CD4-positive, alpha-beta T cell (primary cell): ENCODE measurements at regions not wholly inside any gene's neighbourhood (a gene's known extent, or its start where the extent isn't known, plus 50 kb on each side); places are given as distances from the start of the nearest gene placed in this dataset.

Source experiments
- ATAC-seq: fragments of 200-7000 bp; cut with Tn5 transposase; one replicate; pipeline ENCODE4 v1.10.0; 2022; ENCODE audit warnings: mild to moderate bottlenecking; ENCODE audit not compliant: poor library complexity
- CTCF ChIA-PET: fragments of 350-600 bp; sonication (Branson Sonifier 250); formaldehyde crosslinking; loops from one replicate; lab custom pipeline; 2021; ENCODE audit warnings: antibody characterized with exemption, inconsistent platforms; lab: Charles Lee
- POLR2A ChIA-PET: fragments of 350-600 bp; sonication (Branson Sonifier 250); formaldehyde crosslinking; loops from one replicate; lab custom pipeline; 2021; ENCODE audit warnings: antibody characterized with exemption, inconsistent platforms; lab: Charles Lee
- DNase-seq, 14 experiments: peaks; one replicate each; pipeline ENCODE4 v3.0.0-alpha.2; 2013 to 2020; ENCODE audit warnings: mixed read lengths in 2 of 14
- H3K27ac ChIP-seq, 2 donors: one replicate each; pipeline versions ENCODE4 v1.5.1 to v1.7.0; 2013; ENCODE audit warnings: low read length in 2 of 2, low read depth in 1 of 2, mild to moderate bottlenecking in 1 of 2
- H3K27me3 ChIP-seq, 2 experiments: 1 replicate in 1 of 2; 2 replicates in 1 of 2; pipeline versions ENCODE4 v1.6.1 to v1.7.0; 2013; ENCODE audit warnings: low read length in 2 of 2, control low read depth in 1 of 2, mild to moderate bottlenecking in 1 of 2, moderate library complexity in 1 of 2; ENCODE audit not compliant: insufficient read depth in 2 of 2, control insufficient read depth in 1 of 2
- H3K36me3 ChIP-seq: one replicate; pipeline ENCODE4 v1.6.1; 2013; ENCODE audit warnings: low read length, control low read depth; ENCODE audit not compliant: insufficient read depth
- H3K4me1 ChIP-seq: one replicate; pipeline ENCODE4 v1.6.1; 2013; ENCODE audit warnings: low read length, control low read depth; ENCODE audit not compliant: insufficient read depth
- H3K4me3 ChIP-seq: one replicate; pipeline ENCODE4 v1.5.1; 2013; ENCODE audit warnings: mild to moderate bottlenecking, low read length, moderate library complexity
- H3K9me3 ChIP-seq, 2 experiments: 1 replicate in 1 of 2; 2 replicates in 1 of 2; pipeline versions ENCODE4 v1.6.1 to v1.7.0; 2013; ENCODE audit warnings: low read length in 2 of 2, mild to moderate bottlenecking in 2 of 2, control low read depth in 1 of 2, moderate library complexity in 1 of 2; ENCODE audit not compliant: control insufficient read depth in 1 of 2, insufficient read depth in 1 of 2
- H3K27ac Mint-ChIP-seq: one replicate; pipeline ENCODE4 v1.8.0; 2020; ENCODE audit warnings: mixed read lengths
- H3K27me3 Mint-ChIP-seq: one replicate; pipeline ENCODE4 v1.8.0; 2021; ENCODE audit warnings: mixed read lengths
- H3K36me3 Mint-ChIP-seq: one replicate; pipeline ENCODE4 v1.8.0; 2021; ENCODE audit warnings: low read depth, mixed read lengths
- H3K4me1 Mint-ChIP-seq: one replicate; pipeline ENCODE4 v1.8.0; 2021; ENCODE audit warnings: low read depth, mixed read lengths
- H3K4me3 Mint-ChIP-seq: one replicate; pipeline ENCODE4 v1.8.0; 2020; ENCODE audit warnings: mild to moderate bottlenecking, mixed read lengths
- H3K9me3 Mint-ChIP-seq: one replicate; pipeline ENCODE4 v1.8.0; 2020; ENCODE audit warnings: mixed read lengths
- CTCF ChIP-seq: fragments of 200-600 bp; IDR thresholded peaks from one replicate; pipeline ENCODE4 v1.8.0; 2022; ENCODE audit warnings: antibody characterized with exemption, mild to moderate bottlenecking
- intact Hi-C, 2 experiments: fragments of 100-400 bp; cut with DNase I in 1 of 2; cut with micrococcal nuclease in 1 of 2; formaldehyde crosslinking; loops; one replicate each; pipeline versions ENCODE4 v1.15.1 to v1.9.0; 2023 to 2025; cut with DNase I, micrococcal nuclease

- H3K27me3 Mint-ChIP-seq: no peaks in the 10 kb centered on the region
- DNase-seq (no peak), ATAC-seq (no peak)
- no peak for TF ChIP-seq CTCF
- POLR2A ChIA-PET: no interaction called here
- no peaks in the 10 kb centered on the region for H3K9me3 Mint-ChIP-seq
- no peak overlapping the region for H3K27ac ChIP-seq
- H3K27ac Mint-ChIP-seq: no peak overlapping the region
- peaks cover 0 to 7% of the 10 kb centered on the region in 2 experiments for H3K9me3 ChIP-seq
- no peak overlapping the region for H3K4me3 ChIP-seq
- no peaks in the 10 kb centered on the region for H3K36me3 ChIP-seq
- CTCF ChIA-PET: no interaction called here
- H3K4me1 Mint-ChIP-seq: no peaks in the 10 kb centered on the region
- intact Hi-C loops: no loop called here
- H3K27me3 ChIP-seq: no peaks in the 10 kb centered on the region
- no peak overlapping the region for H3K4me3 Mint-ChIP-seq
- H3K4me1 ChIP-seq: no peaks in the 10 kb centered on the region
- H3K36me3 Mint-ChIP-seq: no peaks in the 10 kb centered on the region
Observed at GRCh38 chr5:167923396-167923795, 368.0 kb upstream of the WWC1 start.

- ATAC-seq: no peak
- H3K4me3 ChIP-seq: no peak overlapping the region
- no peak for TF ChIP-seq CTCF
- H3K27ac ChIP-seq: no peak overlapping the region
- Mint-ChIP-seq H3K27me3 (no peaks in the 10 kb centered on the region), H3K4me1 (no peaks in the 10 kb centered on the region), H3K27ac (no peak overlapping the region), H3K36me3 (no peaks in the 10 kb centered on the region), H3K4me3 (no peak overlapping the region), H3K9me3 (peaks cover 2% of the 10 kb centered on the region)
- H3K36me3 ChIP-seq: no peaks in the 10 kb centered on the region
- ChIA-PET CTCF (no interaction called here), POLR2A (no interaction called here)
- no peaks in the 10 kb centered on the region for H3K27me3 ChIP-seq
- intact Hi-C loops: no loop called here
- no peaks in the 10 kb centered on the region for H3K4me1 ChIP-seq
- peaks cover 0 to 9% of the 10 kb centered on the region in 2 experiments for H3K9me3 ChIP-seq
- DNase-seq: no peak
Observed at GRCh38 chr5:167929841-167930240, 361.6 kb upstream of the WWC1 start.

- TF ChIP-seq CTCF: no peak
- intact Hi-C loops: no loop called here
- no peak overlapping the region for H3K4me3 ChIP-seq
- ATAC-seq: no peak
- H3K36me3 ChIP-seq: no peaks in the 10 kb centered on the region
- no peaks in the 10 kb centered on the region for H3K36me3 Mint-ChIP-seq
- H3K4me1 ChIP-seq: no peaks in the 10 kb centered on the region
- H3K4me3 Mint-ChIP-seq: no peak overlapping the region
- ChIA-PET CTCF (no interaction called here), POLR2A (no interaction called here)
- H3K27me3 ChIP-seq: no peaks in the 10 kb centered on the region
- no peaks in the 10 kb centered on the region for H3K27me3 Mint-ChIP-seq
- no peaks in the 10 kb centered on the region for H3K9me3 Mint-ChIP-seq
- no peak overlapping the region for H3K27ac ChIP-seq
- H3K9me3 ChIP-seq: peaks cover 0 to 5% of the 10 kb centered on the region in 2 experiments
- H3K27ac Mint-ChIP-seq: no peak overlapping the region
- DNase-seq: no peak
- H3K4me1 Mint-ChIP-seq: no peaks in the 10 kb centered on the region
Observed at GRCh38 chr5:167934551-167934971, 356.9 kb upstream of the WWC1 start.
